Mesenchymal stem cell (in vitro differentiated cells and primary cell): ENCODE measurements at regions not wholly inside any gene's neighbourhood (a gene's known extent, or its start where the extent isn't known, plus 50 kb on each side); places are given as distances from the start of the nearest gene placed in this dataset.

Experiments
- DNase-seq: peaks from one replicate; pipeline ENCODE4 v3.0.0-alpha.2; 2013
- H2AFZ ChIP-seq: one replicate; pipeline ENCODE4 v1.6.1; 2013; ENCODE audit warnings: low read depth, mild to moderate bottlenecking, control low read depth, inconsistent platforms, low read length, moderate library complexity
- H2AK5ac ChIP-seq: 2 replicates; pipeline ENCODE4 v1.6.1; 2013; ENCODE audit warnings: low read length, moderate library complexity, mild to moderate bottlenecking, inconsistent platforms; ENCODE audit not compliant: severe bottlenecking
- H2BK120ac ChIP-seq: one replicate; pipeline ENCODE4 v1.6.1; 2013; ENCODE audit warnings: low read depth, mild to moderate bottlenecking, inconsistent platforms, low read length, moderate library complexity
- H2BK12ac ChIP-seq, 2 experiments: one replicate each; pipeline ENCODE4 v1.6.1; 2013; ENCODE audit warnings: inconsistent platforms in 2 of 2, low read length in 2 of 2, mild to moderate bottlenecking in 2 of 2, moderate library complexity in 2 of 2, control low read depth in 1 of 2
- H2BK15ac ChIP-seq: one replicate; pipeline ENCODE4 v1.6.1; 2013; ENCODE audit warnings: mild to moderate bottlenecking, low read depth, inconsistent platforms; ENCODE audit not compliant: poor library complexity, severe bottlenecking
- H2BK5ac ChIP-seq: 2 replicates; pipeline ENCODE4 v1.6.1; 2013; ENCODE audit warnings: low read depth, mild to moderate bottlenecking, low read length, control low read depth, inconsistent platforms; ENCODE audit not compliant: poor library complexity, severe bottlenecking
- H3K14ac ChIP-seq, 2 experiments: one replicate each; pipeline ENCODE4 v1.6.1; 2013; ENCODE audit warnings: inconsistent platforms in 2 of 2, low read length in 2 of 2, control low read depth in 1 of 2, mild to moderate bottlenecking in 1 of 2, moderate library complexity in 1 of 2
- H3K18ac ChIP-seq, 2 experiments: one replicate each; pipeline ENCODE4 v1.6.1; 2013; ENCODE audit warnings: inconsistent platforms in 2 of 2, low read length in 2 of 2, control low read depth in 1 of 2, low read depth in 1 of 2, mild to moderate bottlenecking in 1 of 2
- H3K23ac ChIP-seq, 2 experiments: one replicate each; pipeline ENCODE4 v1.6.1; 2013; ENCODE audit warnings: inconsistent platforms in 2 of 2, low read length in 2 of 2, mild to moderate bottlenecking in 2 of 2, moderate library complexity in 2 of 2, control low read depth in 1 of 2
- H3K27ac ChIP-seq: 2 replicates; pipeline ENCODE4 v1.5.1; 2013; ENCODE audit warnings: mild to moderate bottlenecking, moderate library complexity, low read length, control low read depth, inconsistent platforms; ENCODE audit not compliant: poor library complexity, severe bottlenecking
- H3K27me3 ChIP-seq, 2 experiments: 2 replicates each; pipeline versions ENCODE4 v1.6.1 to v1.7.0; 2013; ENCODE audit warnings: low read length in 2 of 2, mild to moderate bottlenecking in 2 of 2, moderate library complexity in 2 of 2, control low read depth in 1 of 2, inconsistent platforms in 1 of 2; ENCODE audit not compliant: control insufficient read depth in 1 of 2, insufficient read depth in 1 of 2
- H3K36me3 ChIP-seq, 2 experiments: 2 replicates each; pipeline versions ENCODE4 v1.6.1 to v1.7.0; 2013; ENCODE audit warnings: low read length in 2 of 2, control low read depth in 1 of 2, inconsistent platforms in 1 of 2, low read depth in 1 of 2, mild to moderate bottlenecking in 1 of 2; ENCODE audit not compliant: insufficient read depth in 2 of 2, control insufficient read depth in 1 of 2
- H3K4ac ChIP-seq, 2 experiments: one replicate each; pipeline ENCODE4 v1.6.1; 2013; ENCODE audit warnings: inconsistent platforms in 2 of 2, low read length in 2 of 2, mild to moderate bottlenecking in 2 of 2, moderate library complexity in 2 of 2, control low read depth in 1 of 2, low read depth in 1 of 2
- H3K4me1 ChIP-seq: 2 replicates; pipeline ENCODE4 v1.6.1; 2013; ENCODE audit warnings: low read depth, low read length, control low read depth; ENCODE audit not compliant: control insufficient read depth, insufficient read depth
- H3K4me2 ChIP-seq: 2 replicates; pipeline ENCODE4 v1.6.1; 2013; ENCODE audit warnings: low read length, mild to moderate bottlenecking, inconsistent platforms; ENCODE audit not compliant: poor library complexity, severe bottlenecking
- H3K4me3 ChIP-seq, 2 experiments: 2 replicates each; pipeline versions ENCODE4 v1.5.1 to v1.7.0; 2013; ENCODE audit warnings: low read length in 2 of 2, mild to moderate bottlenecking in 2 of 2, control low read depth in 1 of 2, low read depth in 1 of 2; ENCODE audit not compliant: insufficient read depth in 1 of 2
- H3K79me1 ChIP-seq: replicated peaks from 2 replicates; pipeline ENCODE4 v1.6.1; 2013; ENCODE audit warnings: mild to moderate bottlenecking, control low read depth, low read length, inconsistent platforms; ENCODE audit not compliant: poor library complexity, severe bottlenecking
- H3K9ac ChIP-seq: 2 replicates; pipeline ENCODE4 v1.7.0; 2013; ENCODE audit warnings: mild to moderate bottlenecking, low read length, moderate library complexity
- H3K9me3 ChIP-seq: 2 replicates; pipeline ENCODE4 v1.7.0; 2013; ENCODE audit warnings: mild to moderate bottlenecking, low read length; ENCODE audit not compliant: control insufficient read depth
- H4K8ac ChIP-seq: one replicate; pipeline ENCODE4 v1.6.1; 2013; ENCODE audit warnings: inconsistent platforms, mild to moderate bottlenecking, low read length, moderate library complexity
- H4K91ac ChIP-seq: one replicate; pipeline ENCODE4 v1.6.1; 2013; ENCODE audit warnings: mild to moderate bottlenecking, low read length, inconsistent platforms
- WGBS: methylation state at CpG from one replicate; pipeline ENCODE4 v1.1.7; 2013; ENCODE audit warnings: mixed read lengths; 5-methylcytosine and 5-hydroxymethylcytosine counted together

DNA sequence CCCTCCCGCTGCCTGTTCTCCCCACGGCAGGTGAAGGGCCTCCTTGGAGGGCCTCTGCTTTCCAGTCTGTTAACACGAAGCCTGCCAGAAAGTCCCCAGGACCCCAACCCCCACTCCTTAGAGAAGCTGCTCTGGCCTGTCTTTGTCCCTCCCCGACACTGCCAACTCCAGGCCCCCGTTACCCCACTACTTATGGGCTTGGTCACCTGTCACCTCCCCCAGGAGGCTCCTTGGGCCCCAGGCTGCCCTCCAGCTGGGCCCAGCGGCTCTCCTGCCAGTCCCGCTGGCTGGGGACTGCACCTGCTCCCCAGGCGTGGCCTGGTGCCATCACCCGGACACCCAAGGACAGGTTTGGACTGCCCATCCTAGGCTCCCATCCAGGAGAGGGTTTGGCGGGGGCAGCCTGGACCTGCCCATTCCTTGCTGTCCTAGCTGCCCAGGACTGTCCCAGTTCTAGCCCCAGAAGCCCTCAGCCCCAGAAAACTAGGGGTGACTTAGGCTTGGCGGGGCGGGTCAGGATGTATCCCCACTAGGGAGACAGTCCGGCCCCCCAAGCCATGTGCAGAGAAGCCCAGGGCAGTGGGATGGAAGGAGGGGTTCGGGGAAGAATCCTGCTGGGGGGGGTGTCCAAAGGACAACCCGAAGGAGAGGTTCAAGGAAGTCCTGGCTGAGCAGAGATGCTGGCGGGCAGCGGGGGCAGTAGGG lies 155.7 kb upstream of the C14orf180 start:
- no peak overlapping the region for H3K4me3 ChIP-seq
- no peak overlapping the region for H2AFZ ChIP-seq
- no peak overlapping the region for H2BK15ac ChIP-seq
- no peaks in the 10 kb centered on the region for H3K36me3 ChIP-seq
- H2AK5ac ChIP-seq, result no peak overlapping the region
- no peak overlapping the region for H2BK120ac ChIP-seq
- H3K79me1 ChIP-seq, result no peaks in the 10 kb centered on the region
- H3K27ac ChIP-seq, result no peak overlapping the region
- H3K9ac ChIP-seq, result no peak overlapping the region
- H3K23ac ChIP-seq, result no peak overlapping the region
- H2BK12ac ChIP-seq, result no peak overlapping the region
- H3K4me1 ChIP-seq, result no peaks in the 10 kb centered on the region
- 86% methylated on average over 17 of the region's 17 CpGs for WGBS
- no peaks in the 10 kb centered on the region for H3K9me3 ChIP-seq
- no peak overlapping the region for H3K18ac ChIP-seq
- H3K4ac ChIP-seq, result no peak overlapping the region
- no peak overlapping the region for H3K4me2 ChIP-seq
- no peak overlapping the region for H3K14ac ChIP-seq
- H4K91ac ChIP-seq, result peak overlapping the region; percentile 7
- H4K8ac ChIP-seq, result no peak overlapping the region
- no peak overlapping the region for H2BK5ac ChIP-seq
- no peak for DNase-seq
- peaks cover 0 to 24% of the 10 kb centered on the region in 2 experiments for H3K27me3 ChIP-seq

DNA sequence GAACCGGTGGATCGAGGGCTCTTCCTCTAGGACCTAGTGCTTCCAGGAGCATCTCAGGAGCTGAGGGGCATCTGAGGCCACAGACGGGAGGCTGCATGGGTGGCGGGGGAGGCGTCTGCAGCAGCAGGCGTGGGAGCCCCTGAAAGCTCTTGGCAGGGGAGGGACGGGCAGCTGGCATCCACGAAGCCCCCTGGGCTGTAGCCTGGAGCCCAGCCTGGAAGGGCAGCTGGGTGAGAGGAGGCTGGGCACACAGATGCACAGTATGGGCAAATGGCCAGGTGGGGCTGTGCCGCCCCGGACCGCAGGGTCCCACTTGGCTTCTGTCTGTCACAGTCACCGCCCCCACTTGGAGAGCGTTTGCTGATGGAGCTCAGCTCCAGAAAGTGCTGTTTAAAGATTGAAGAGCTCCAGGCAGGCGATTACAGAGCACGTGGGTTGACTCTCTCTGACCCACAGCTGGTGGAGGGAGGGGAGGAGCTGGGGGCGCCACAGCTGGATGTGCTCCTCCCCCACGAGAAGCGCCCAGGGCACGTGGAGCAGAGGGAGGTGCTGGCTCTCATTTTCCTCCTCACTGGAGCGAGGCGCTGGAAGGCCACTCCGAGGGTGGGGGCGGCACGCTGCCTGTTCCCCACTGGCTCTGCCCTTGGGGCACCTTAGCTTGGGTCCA lies 155.0 kb upstream of the C14orf180 start:
- H2BK120ac ChIP-seq, result no peak overlapping the region
- no peaks in the 10 kb centered on the region for H3K9me3 ChIP-seq
- no peak overlapping the region for H4K91ac ChIP-seq
- no peak overlapping the region for H3K18ac ChIP-seq
- no peak overlapping the region for H2BK15ac ChIP-seq
- no peak overlapping the region for H2BK12ac ChIP-seq
- no peaks in the 10 kb centered on the region for H3K4me1 ChIP-seq
- H3K14ac ChIP-seq, result no peak overlapping the region
- H2BK5ac ChIP-seq, result no peak overlapping the region
- no peak overlapping the region for H3K9ac ChIP-seq
- no peak overlapping the region for H3K4me3 ChIP-seq
- H3K4me2 ChIP-seq, result no peak overlapping the region
- H3K27me3 ChIP-seq, result peaks cover 0 to 24% of the 10 kb centered on the region in 2 experiments
- WGBS, result 66% methylated on average over 24 of the region's 24 CpGs
- H3K36me3 ChIP-seq, result no peaks in the 10 kb centered on the region
- no peaks in the 10 kb centered on the region for H3K79me1 ChIP-seq
- H2AFZ ChIP-seq, result no peak overlapping the region
- DNase-seq, result no peak
- H3K23ac ChIP-seq, result no peak overlapping the region
- H3K4ac ChIP-seq, result no peak overlapping the region
- H3K27ac ChIP-seq, result no peak overlapping the region
- no peak overlapping the region for H4K8ac ChIP-seq
- H2AK5ac ChIP-seq, result no peak overlapping the region

DNA sequence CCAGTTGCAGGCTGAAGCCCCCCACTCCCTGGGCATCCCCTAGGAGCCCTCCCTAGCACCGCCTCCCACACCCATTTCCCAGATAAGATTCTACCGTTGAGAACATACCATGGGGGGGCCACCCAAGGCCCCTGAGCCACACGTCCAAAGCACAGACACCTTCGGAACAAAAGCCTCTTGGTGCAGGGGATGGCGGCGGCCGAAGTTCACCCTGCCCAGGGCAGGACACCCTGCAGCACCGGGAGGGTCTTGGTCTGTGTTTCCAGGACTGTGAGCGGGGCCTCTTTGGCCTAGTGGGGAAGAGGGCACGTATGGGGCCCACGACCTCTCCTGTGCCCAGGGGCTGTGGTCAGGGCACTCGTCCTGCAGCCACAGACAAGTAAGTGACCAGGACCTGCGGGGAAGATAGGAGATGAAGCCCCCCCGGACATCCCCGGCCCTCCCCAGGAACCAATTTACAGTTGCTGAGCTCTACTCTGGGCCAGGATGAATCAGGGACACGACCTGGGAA lies 154.3 kb upstream of the C14orf180 start:
- no peak overlapping the region for H3K4ac ChIP-seq
- H3K27me3 ChIP-seq, result peaks cover 0 to 24% of the 10 kb centered on the region in 2 experiments
- H3K18ac ChIP-seq, result no peak overlapping the region
- no peak overlapping the region for H2BK5ac ChIP-seq
- no peak overlapping the region for H3K9ac ChIP-seq
- H3K14ac ChIP-seq, result no peak overlapping the region
- H3K27ac ChIP-seq, result no peak overlapping the region
- H2BK12ac ChIP-seq, result no peak overlapping the region
- no peaks in the 10 kb centered on the region for H3K79me1 ChIP-seq
- no peak overlapping the region for H4K91ac ChIP-seq
- no peak overlapping the region for H2AFZ ChIP-seq
- H2BK120ac ChIP-seq, result no peak overlapping the region
- H4K8ac ChIP-seq, result no peak overlapping the region
- no peaks in the 10 kb centered on the region for H3K4me1 ChIP-seq
- DNase-seq, result no peak
- no peak overlapping the region for H3K4me3 ChIP-seq
- no peak overlapping the region for H3K23ac ChIP-seq
- 78% methylated on average over 16 of the region's 16 CpGs for WGBS
- H3K36me3 ChIP-seq, result no peaks in the 10 kb centered on the region
- no peak overlapping the region for H2AK5ac ChIP-seq
- no peak overlapping the region for H3K4me2 ChIP-seq
- H2BK15ac ChIP-seq, result no peak overlapping the region
- H3K9me3 ChIP-seq, result no peaks in the 10 kb centered on the region

DNA sequence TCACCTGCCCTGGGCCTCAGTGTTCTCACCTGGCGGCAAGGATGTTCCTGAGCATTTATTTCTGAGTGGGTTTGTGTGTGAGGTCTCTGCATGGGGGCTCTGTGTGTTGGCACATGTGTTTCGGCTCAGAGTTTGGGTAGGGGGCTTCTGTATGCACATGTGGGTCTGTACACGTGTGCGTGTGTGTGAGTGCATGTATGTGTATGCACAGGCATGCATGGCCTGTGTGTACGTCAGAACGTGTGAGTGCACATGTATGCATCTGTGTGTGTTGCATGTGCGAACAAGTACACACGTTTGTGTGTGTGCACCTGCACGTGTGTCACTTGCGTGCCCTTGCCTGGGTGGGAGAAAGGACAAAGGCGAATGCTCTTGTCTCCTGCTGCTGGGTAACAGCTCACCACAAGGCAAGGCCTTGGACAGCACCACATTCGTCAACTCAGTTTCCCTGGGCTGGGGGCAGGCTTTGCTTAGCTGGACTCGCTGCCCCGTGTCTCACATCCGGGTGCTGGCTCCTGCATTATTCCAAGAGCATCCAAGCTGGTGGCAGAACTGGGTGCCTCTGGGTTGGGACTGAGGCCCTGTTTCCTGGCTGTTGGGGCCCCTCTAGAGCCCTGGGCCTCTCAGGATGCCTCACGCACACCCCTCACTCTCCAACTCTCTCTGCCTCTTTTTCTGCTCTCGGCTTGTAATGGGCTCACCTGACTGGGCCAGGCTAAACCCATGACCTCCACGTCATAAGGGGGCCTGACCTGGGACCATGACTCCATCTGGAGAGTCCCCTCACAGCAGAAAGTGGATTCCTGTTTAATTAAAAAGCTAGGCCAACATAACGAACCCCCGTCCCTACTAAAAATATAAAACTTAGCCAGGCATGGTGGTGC lies 153.6 kb upstream of the C14orf180 start:
- H2AK5ac ChIP-seq, result no peak overlapping the region
- H3K18ac ChIP-seq, result no peak overlapping the region
- H2BK15ac ChIP-seq, result no peak overlapping the region
- H3K27ac ChIP-seq, result no peak overlapping the region
- no peak overlapping the region for H3K4ac ChIP-seq
- H3K9ac ChIP-seq, result no peak overlapping the region
- H3K4me3 ChIP-seq, result no peak overlapping the region
- H2AFZ ChIP-seq, result no peak overlapping the region
- H4K8ac ChIP-seq, result no peak overlapping the region
- no peaks in the 10 kb centered on the region for H3K36me3 ChIP-seq
- no peak overlapping the region for H2BK5ac ChIP-seq
- H3K4me1 ChIP-seq, result no peaks in the 10 kb centered on the region
- 84% methylated on average over 20 of the region's 20 CpGs for WGBS
- no peak overlapping the region for H2BK12ac ChIP-seq
- H3K14ac ChIP-seq, result no peak overlapping the region
- H3K79me1 ChIP-seq, result no peaks in the 10 kb centered on the region
- no peak overlapping the region for H3K23ac ChIP-seq
- no peak overlapping the region for H2BK120ac ChIP-seq
- H3K4me2 ChIP-seq, result no peak overlapping the region
- peaks cover 0 to 24% of the 10 kb centered on the region in 2 experiments for H3K27me3 ChIP-seq
- no peak for DNase-seq
- no peaks in the 10 kb centered on the region for H3K9me3 ChIP-seq
- no peak overlapping the region for H4K91ac ChIP-seq
